K562 (cell line): ENCODE measurements at regions not wholly inside any gene's neighbourhood (a gene's known extent, or its start where the extent isn't known, plus 50 kb on each side); places are given as distances from the start of the nearest gene placed in this dataset.

Source experiments
- ATAC-seq: fragments of 200-7000 bp; cut with Tn5 transposase; 3 replicates; pipeline ENCODE4 v1.9.1; 2020; ENCODE audit warnings: moderate library complexity
- BruUV-seq: library from RNA; stranded (reverse); fragments of 400-500 nt; replicated peaks from 2 replicates; lab custom pipeline; 2021; lab: Mats Ljungman, UMichigan
- CTCF ChIA-PET: fragments of 300-600 bp; formaldehyde crosslinking; extraction: SDS; loops from one replicate; lab custom pipeline; 2021; ENCODE audit warnings: low intra/inter-chr PET ratio; lab: Yijun Ruan, JAX
- POLR2A ChIA-PET: fragments of 300-600, 350-650 bp; sonication (Branson Sonifier 250); formaldehyde crosslinking; extraction: SDS; loops from one replicate; lab custom pipeline; 2021; ENCODE audit warnings: antibody characterized with exemption, inconsistent platforms; lab: Yijun Ruan, JAX
- DNase-seq, 4 experiments: peaks; one replicate each; pipeline versions ENCODE4 v3.0.0 to v3.0.0-alpha.2; 2011 to 2018; ENCODE audit warnings: low spot score in 3 of 4, mixed read lengths in 3 of 4; ENCODE audit errors: extremely low read depth in 1 of 4
- FAIRE-seq: peaks from 2 replicates; lab custom pipeline; 2011; peaks lifted over from hg19 to GRCh38; lab: Jason Lieb, UNC
- H2AFZ ChIP-seq: 2 replicates; pipeline ENCODE4 v1.6.0; 2011; ENCODE audit warnings: low read depth, low read length, control low read depth, inconsistent platforms
- H3K27ac ChIP-seq: fragments of 200-600 bp; 3 replicates; pipeline ENCODE4 v1.8.0; 2011; ENCODE audit warnings: low read depth, mild to moderate bottlenecking, control low read depth, inconsistent platforms, low read length, moderate library complexity, mixed read lengths; ENCODE audit errors: extremely low read depth
- H3K27me3 ChIP-seq, 2 experiments: fragments of 300-600 bp in 1 of 2; 2 replicates in 1 of 2; 3 replicates in 1 of 2; pipeline versions ENCODE4 v1.6.0 to v1.8.0; 2011; ENCODE audit warnings: inconsistent platforms in 2 of 2, low read length in 2 of 2, mild to moderate bottlenecking in 1 of 2, mixed read lengths in 1 of 2, moderate library complexity in 1 of 2; ENCODE audit not compliant: control insufficient read depth in 2 of 2, insufficient read depth in 2 of 2
- H3K36me3 ChIP-seq: fragments of 300-600 bp; 3 replicates; pipeline ENCODE4 v1.8.0; 2011; ENCODE audit warnings: mild to moderate bottlenecking, low read length, inconsistent platforms; ENCODE audit not compliant: control insufficient read depth, insufficient read depth
- H3K4me1 ChIP-seq, 2 experiments: fragments of 200-600 bp in 1 of 2; replicated peaks in 1 of 2; 2 replicates in 1 of 2; 3 replicates in 1 of 2; pipeline versions ENCODE4 v1.5.1 to v1.8.0; 2011; ENCODE audit warnings: inconsistent platforms in 2 of 2, low read length in 2 of 2, mild to moderate bottlenecking in 1 of 2, mixed read lengths in 1 of 2, moderate library complexity in 1 of 2; ENCODE audit not compliant: control insufficient read depth in 2 of 2, insufficient read depth in 2 of 2
- H3K4me2 ChIP-seq: 2 replicates; pipeline ENCODE4 v1.6.1; 2011; ENCODE audit warnings: low read length, control low read depth, inconsistent platforms, mixed read lengths; ENCODE audit not compliant: insufficient read depth
- H3K4me3 ChIP-seq: fragments of 200-600 bp; sonication (generic), shearing (Covaris generic); 2 replicates; pipeline ENCODE4 v1.5.1; 2016; ENCODE audit warnings: control low read depth, inconsistent platforms
- H3K79me2 ChIP-seq: fragments of 200-600 bp; 3 replicates; pipeline ENCODE4 v1.8.0; 2011; ENCODE audit warnings: low read length, inconsistent platforms; ENCODE audit not compliant: control insufficient read depth, insufficient read depth
- H3K9ac ChIP-seq, 2 experiments: 2 replicates each; pipeline versions ENCODE4 v1.6.0 to v1.6.1; 2011; ENCODE audit warnings: low read depth in 2 of 2, low read length in 2 of 2, control low read depth in 1 of 2, inconsistent platforms in 1 of 2, mild to moderate bottlenecking in 1 of 2, mixed read lengths in 1 of 2; ENCODE audit not compliant: insufficient read depth in 1 of 2
- H3K9me1 ChIP-seq: one replicate; pipeline ENCODE4 v1.6.0; 2011; ENCODE audit warnings: inconsistent platforms, mild to moderate bottlenecking, low read length, moderate library complexity; ENCODE audit not compliant: control insufficient read depth, insufficient read depth
- H3K9me3 ChIP-seq: replicated peaks from 2 replicates; pipeline ENCODE4 v1.5.1; 2011; ENCODE audit warnings: low read depth, low read length, inconsistent platforms; ENCODE audit not compliant: control insufficient read depth, insufficient read depth
- H4K20me1 ChIP-seq: replicated peaks from 2 replicates; pipeline ENCODE4 v1.6.1; 2011; ENCODE audit warnings: low read length, inconsistent platforms, mixed read lengths; ENCODE audit not compliant: control insufficient read depth, insufficient read depth
- CBX1 ChIP-seq: sonication (generic); IDR thresholded peaks from 2 replicates; pipeline ENCODE4 v1.6.1; 2016; ENCODE audit warnings: antibody characterized with exemption, low read depth, mild to moderate bottlenecking
- CBX3 ChIP-seq, 2 experiments: IDR thresholded peaks; 1 replicate in 1 of 2; 2 replicates in 1 of 2; pipeline ENCODE4 v1.6.1; 2012; ENCODE audit warnings: inconsistent platforms in 2 of 2, low read length in 2 of 2, borderline replicate concordance in 1 of 2, control low read depth in 1 of 2
- CLOCK ChIP-seq: fragments of 250-450 bp; sonication (Bioruptor Pico); IDR thresholded peaks from 2 replicates; pipeline ENCODE4 v1.4.0; 2020; ENCODE audit warnings: mild to moderate bottlenecking, moderate library complexity, borderline replicate concordance
- CTCF ChIP-seq, 3 experiments: IDR thresholded peaks in 2 of 3; conservative IDR thresholded peaks in 1 of 3; 2 replicates each; pipeline ENCODE4 v1.5.1; 2011 to 2012; ENCODE audit warnings: low read length in 3 of 3, mild to moderate bottlenecking in 3 of 3, control low read depth in 2 of 3, improper control_type of control experiment in 1 of 3, inconsistent platforms in 1 of 3, low read depth in 1 of 3, mixed read lengths in 1 of 3, moderate library complexity in 1 of 3; ENCODE audit not compliant: insufficient read depth in 2 of 3
- SIN3B ChIP-seq: fragments of 450-650 bp; IDR thresholded peaks from 2 replicates; pipeline ENCODE4 v1.6.1; 2017; ENCODE audit warnings: low read depth, mild to moderate bottlenecking, moderate library complexity
- TEAD4 ChIP-seq, 2 experiments: sonication (generic) in 1 of 2; formaldehyde crosslinking in 1 of 2; IDR thresholded peaks; 2 replicates each; pipeline versions ENCODE4 v1.6.1 to v1.8.0; 2012 to 2022; ENCODE audit warnings: borderline replicate concordance in 1 of 2, inconsistent platforms in 1 of 2, low read length in 1 of 2, mild to moderate bottlenecking in 1 of 2, missing genetic modification reagents in 1 of 2
- ZNF518B ChIP-seq: fragments of 250-450 bp; sonication (Bioruptor Pico); IDR thresholded peaks from 2 replicates; pipeline ENCODE4 v1.5.0; 2021; ENCODE audit warnings: mild to moderate bottlenecking, moderate library complexity
- WGBS: fragments of 100-300 bp; shearing (Covaris generic); methylation state at CpG from one replicate; pipeline ENCODE4 v1.1.6; 2016; ENCODE audit warnings: low coverage, mixed read lengths; ENCODE audit not compliant: insufficient coverage; ENCODE audit errors: missing lambda C conversion rate; 5-methylcytosine and 5-hydroxymethylcytosine counted together
- in situ Hi-C: fragments of 300-500 bp; cut with MboI; formaldehyde crosslinking; loops from 4 replicates; pipeline ENCODE4 v1.15.0; 2018; ENCODE audit warnings: inconsistent platforms, mixed read lengths
- intact Hi-C: fragments of 100-400 bp; cut with micrococcal nuclease; formaldehyde crosslinking; loops from 2 replicates; pipeline ENCODE4 v1.14.2; 2022
- TF ChIP-seq, protein P1 (sequence below): sonication (generic); formaldehyde crosslinking; IDR thresholded peaks from 2 replicates; pipeline ENCODE4 v1.8.0; 2022; ENCODE audit warnings: mild to moderate bottlenecking, missing genetic modification reagents, borderline replicate concordance
- TF ChIP-seq, protein P2 (sequence below): fragments of 450-650 bp; IDR thresholded peaks from 2 replicates; pipeline ENCODE4 v1.6.1; 2016; ENCODE audit warnings: low read depth, mild to moderate bottlenecking, moderate library complexity

GRCh38 chrX:66728818-66729271 is 90.0 kb upstream of the EDA2R start:
- Histone ChIP-seq H3K4me1 (no peaks in the 10 kb centered on the region), H3K4me3 (peak overlapping the region; percentile 55), H2AFZ (peak overlapping the region; percentile 100), H4K20me1 (no peaks in the 10 kb centered on the region), H3K79me2 (no peaks in the 10 kb centered on the region), H3K36me3 (no peaks in the 10 kb centered on the region), H3K9ac (peak overlapping the region; percentile 63 to 88; a peak in 3 of 4 replicates), H3K9me3 (no peaks in the 10 kb centered on the region), H3K27me3 (no peaks in the 10 kb centered on the region), H3K4me2 (peak overlapping the region; percentile 95), H3K27ac (peak overlapping the region; percentile 78), H3K9me1 (no peaks in the 10 kb centered on the region)
- in situ Hi-C loops (loop anchor here (10.0 kb wide), 1 partner anchor 1144 kb away; no protein-coding TSS in a partner anchor), intact Hi-C loops (loop anchor here (2.0 to 10.0 kb wide), 5 partner anchors 528 to 1147 kb away; no protein-coding TSS in a partner anchor)
- POLR2A ChIA-PET: no interaction called here
- DNase-seq (peak; percentile 55 to 72 (median 58)), ATAC-seq (peak; percentile 100), FAIRE-seq (peak; percentile 72)
- WGBS: 2% methylated on average over 18 of the region's 21 CpGs
- CTCF ChIA-PET: interaction anchor here (0.6 to 2.6 kb wide), 3 partner anchors 709 to 1147 kb away, joined by 4 to 12 read pairs (median 12); no protein-coding TSS in a partner anchor
- BruUV-seq: no TSS peak
- TF ChIP-seq SIN3B: peak; percentile 34; the same call in 1 of the 2 replicates
- TF ChIP-seq, protein P1, sequence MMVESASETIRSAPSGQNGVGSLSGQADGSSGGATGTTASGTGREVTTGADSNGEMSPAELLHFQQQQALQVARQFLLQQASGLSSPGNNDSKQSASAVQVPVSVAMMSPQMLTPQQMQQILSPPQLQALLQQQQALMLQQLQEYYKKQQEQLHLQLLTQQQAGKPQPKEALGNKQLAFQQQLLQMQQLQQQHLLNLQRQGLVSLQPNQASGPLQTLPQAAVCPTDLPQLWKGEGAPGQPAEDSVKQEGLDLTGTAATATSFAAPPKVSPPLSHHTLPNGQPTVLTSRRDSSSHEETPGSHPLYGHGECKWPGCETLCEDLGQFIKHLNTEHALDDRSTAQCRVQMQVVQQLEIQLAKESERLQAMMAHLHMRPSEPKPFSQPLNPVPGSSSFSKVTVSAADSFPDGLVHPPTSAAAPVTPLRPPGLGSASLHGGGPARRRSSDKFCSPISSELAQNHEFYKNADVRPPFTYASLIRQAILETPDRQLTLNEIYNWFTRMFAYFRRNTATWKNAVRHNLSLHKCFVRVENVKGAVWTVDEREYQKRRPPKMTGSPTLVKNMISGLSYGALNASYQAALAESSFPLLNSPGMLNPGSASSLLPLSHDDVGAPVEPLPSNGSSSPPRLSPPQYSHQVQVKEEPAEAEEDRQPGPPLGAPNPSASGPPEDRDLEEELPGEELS: no peak
- TF ChIP-seq TEAD4 (IDR thresholded peaks at IDR 0.05; ENCODE audit: low read length): peak; percentile 71
- TF ChIP-seq TEAD4 (CRISPR knock-in tag; IDR thresholded peaks at IDR 0.05; ENCODE audit: borderline replicate concordance): no peak
- no peak for TF ChIP-seq ZNF518B (CRISPR knock-in tag)
- 0 out of 3 replicates have a peak, but pooled peaks of 1 of the 2 experiments have one; percentile 40 for TF ChIP-seq CBX3 (IDR thresholded peaks at IDR 0.05; ENCODE audit: borderline replicate concordance in 1 of 2, low read length in 2 of 2)
- TF ChIP-seq, protein P2, sequence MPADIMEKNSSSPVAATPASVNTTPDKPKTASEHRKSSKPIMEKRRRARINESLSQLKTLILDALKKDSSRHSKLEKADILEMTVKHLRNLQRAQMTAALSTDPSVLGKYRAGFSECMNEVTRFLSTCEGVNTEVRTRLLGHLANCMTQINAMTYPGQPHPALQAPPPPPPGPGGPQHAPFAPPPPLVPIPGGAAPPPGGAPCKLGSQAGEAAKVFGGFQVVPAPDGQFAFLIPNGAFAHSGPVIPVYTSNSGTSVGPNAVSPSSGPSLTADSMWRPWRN: no peak
- no peak for TF ChIP-seq CLOCK (CRISPR knock-in tag)
- TF ChIP-seq CTCF (IDR thresholded peaks at IDR 0.05 in 2 of 3, conservative IDR thresholded peaks at IDR 0.05 in 1 of 3; ENCODE audit: insufficient read depth in 2 of 3, low read depth in 1 of 3, low read length in 3 of 3): peak; percentile 57 to 88 (median 64)
- TF ChIP-seq CBX1: no peak
